HEK293T (cell line): ENCODE measurements at regions not wholly inside any gene's neighbourhood (a gene's known extent, or its start where the extent isn't known, plus 50 kb on each side); places are given as distances from the start of the nearest gene placed in this dataset.

Experiments used
- CTCF ChIA-PET: fragments of 350-600 bp; formaldehyde crosslinking; extraction: SDS; loops from one replicate; lab custom pipeline; 2021; ENCODE audit warnings: antibody characterized with exemption, inconsistent platforms; lab: Yijun Ruan, JAX
- POLR2A ChIA-PET: fragments of 350-600 bp; formaldehyde crosslinking; extraction: SDS; loops from one replicate; lab custom pipeline; 2020; ENCODE audit warnings: antibody characterized with exemption, inconsistent platforms; lab: Yijun Ruan, JAX
- DNase-seq: peaks from one replicate; pipeline ENCODE4 v3.0.0; 2012; ENCODE audit warnings: mixed read lengths; ENCODE audit errors: extremely low spot score
- ARNT ChIP-seq: fragments of 450-650 bp; IDR thresholded peaks from 2 replicates; pipeline ENCODE4 v1.6.1; 2017; ENCODE audit warnings: mild to moderate bottlenecking
- BHLHE40 ChIP-seq: fragments of 450-650 bp; IDR thresholded peaks from 2 replicates; pipeline ENCODE4 v1.6.1; 2016; ENCODE audit warnings: mild to moderate bottlenecking, moderate library complexity, borderline replicate concordance
- CTBP1 ChIP-seq: fragments of 450-650 bp; IDR thresholded peaks from 2 replicates; pipeline ENCODE4 v1.6.1; 2016; ENCODE audit warnings: borderline replicate concordance
- ELF4 ChIP-seq: fragments of 450-650 bp; IDR thresholded peaks from 2 replicates; pipeline ENCODE4 v1.6.1; 2017; ENCODE audit warnings: antibody characterized with exemption
- FOXA1 ChIP-seq: fragments of 450-650 bp; IDR thresholded peaks from 2 replicates; pipeline ENCODE4 v1.6.1; 2016; ENCODE audit warnings: mild to moderate bottlenecking
- FOXK2 ChIP-seq: fragments of 450-650 bp; IDR thresholded peaks from 2 replicates; pipeline ENCODE4 v1.6.1; 2016; ENCODE audit warnings: mild to moderate bottlenecking
- FOXM1 ChIP-seq: fragments of 450-650 bp; IDR thresholded peaks from 2 replicates; pipeline ENCODE4 v1.6.1; 2017; ENCODE audit warnings: mild to moderate bottlenecking, borderline replicate concordance
- HDGF ChIP-seq: fragments of 450-650 bp; IDR thresholded peaks from 2 replicates; pipeline ENCODE4 v1.6.1; 2017; ENCODE audit warnings: antibody characterized with exemption, borderline replicate concordance
- L3MBTL2 ChIP-seq: fragments of 450-650 bp; conservative IDR thresholded peaks from 2 replicates; pipeline ENCODE4 v1.6.1; 2016; ENCODE audit warnings: mild to moderate bottlenecking
- LEF1 ChIP-seq: fragments of 450-650 bp; IDR thresholded peaks from 2 replicates; pipeline ENCODE4 v1.6.1; 2017; ENCODE audit warnings: mild to moderate bottlenecking, borderline replicate concordance
- NFRKB ChIP-seq: fragments of 450-650 bp; IDR thresholded peaks from 2 replicates; pipeline ENCODE4 v1.6.1; 2016; ENCODE audit warnings: mild to moderate bottlenecking, moderate library complexity
- SP1 ChIP-seq: fragments of 450-650 bp; IDR thresholded peaks from 2 replicates; pipeline ENCODE4 v1.6.1; 2017
- SUZ12 ChIP-seq: fragments of 450-650 bp; IDR thresholded peaks from 2 replicates; pipeline ENCODE4 v1.6.1; 2016; ENCODE audit warnings: mild to moderate bottlenecking
- TARDBP ChIP-seq: fragments of 450-650 bp; IDR thresholded peaks from 2 replicates; pipeline ENCODE4 v1.6.1; 2016
- ZNF384 ChIP-seq: fragments of 450-650 bp; IDR thresholded peaks from 2 replicates; pipeline ENCODE4 v1.6.1; 2016
- TF ChIP-seq, protein P1 (sequence below): fragments of 450-650 bp; IDR thresholded peaks from 2 replicates; pipeline ENCODE4 v1.6.1; 2016

DNA sequence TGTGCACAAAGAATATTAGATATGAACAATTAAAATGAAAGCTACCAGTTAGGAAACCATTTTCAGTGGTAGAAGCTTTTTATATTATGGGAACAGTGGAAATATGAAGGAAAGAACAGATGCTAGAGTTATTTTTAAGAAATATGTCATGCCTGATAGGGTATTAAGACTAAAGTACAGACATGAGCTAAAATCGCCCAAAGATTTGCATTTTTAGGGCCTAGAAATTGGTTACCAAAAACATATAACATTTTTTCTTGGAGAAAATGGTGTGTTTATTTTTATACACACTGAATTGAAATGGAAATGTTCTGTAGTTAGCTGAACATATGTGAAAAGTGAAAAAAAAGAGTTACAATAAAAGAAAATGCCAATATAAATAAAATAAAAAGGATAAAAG lies 441.9 kb downstream of the TLL1 start:
- TF ChIP-seq HDGF (no peak), SP1 (no peak), FOXM1 (no peak), L3MBTL2 (no peak), ARNT (no peak)
- ChIA-PET POLR2A (no interaction called here), CTCF (interaction anchor here (1.1 kb wide), 1 partner anchor 149 kb away, joined by 4 read pairs; no protein-coding TSS in a partner anchor)
- DNase-seq: no peak

DNA sequence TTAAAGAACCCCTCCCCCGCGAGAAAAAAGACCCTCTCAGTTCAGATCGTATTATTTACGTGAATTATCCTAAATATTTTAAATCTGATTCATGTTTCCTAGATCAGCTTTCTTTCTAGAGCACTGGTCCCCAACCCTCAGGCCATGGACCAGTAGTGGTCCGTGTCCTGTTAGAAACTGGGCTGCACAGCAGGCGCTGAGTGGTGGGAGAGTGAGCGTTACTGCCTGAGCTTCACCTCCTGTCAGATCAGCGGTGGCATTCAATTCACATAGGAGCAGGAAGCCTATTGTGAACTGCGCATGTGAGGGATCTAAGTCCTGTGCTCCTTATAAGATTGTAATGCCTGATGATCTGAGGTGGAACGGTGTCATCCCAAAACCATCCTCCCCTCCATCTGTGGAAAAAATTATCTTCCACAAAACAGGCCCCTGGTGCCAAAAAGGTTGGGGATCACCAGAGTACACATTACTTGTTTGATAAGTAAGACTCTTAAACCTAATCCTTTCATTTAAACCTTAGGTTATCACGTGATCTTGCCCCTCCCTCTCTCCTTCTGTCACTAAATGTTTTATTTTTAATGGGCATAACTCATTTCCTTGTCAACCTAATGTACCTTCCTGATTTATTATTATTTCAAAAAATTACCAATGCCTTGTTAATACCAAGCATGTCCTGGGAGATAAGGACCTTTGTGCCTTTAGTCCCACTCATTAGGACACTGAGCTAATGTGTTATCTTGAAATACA lies 442.9 kb downstream of the TLL1 start:
- TF ChIP-seq, protein P1, sequence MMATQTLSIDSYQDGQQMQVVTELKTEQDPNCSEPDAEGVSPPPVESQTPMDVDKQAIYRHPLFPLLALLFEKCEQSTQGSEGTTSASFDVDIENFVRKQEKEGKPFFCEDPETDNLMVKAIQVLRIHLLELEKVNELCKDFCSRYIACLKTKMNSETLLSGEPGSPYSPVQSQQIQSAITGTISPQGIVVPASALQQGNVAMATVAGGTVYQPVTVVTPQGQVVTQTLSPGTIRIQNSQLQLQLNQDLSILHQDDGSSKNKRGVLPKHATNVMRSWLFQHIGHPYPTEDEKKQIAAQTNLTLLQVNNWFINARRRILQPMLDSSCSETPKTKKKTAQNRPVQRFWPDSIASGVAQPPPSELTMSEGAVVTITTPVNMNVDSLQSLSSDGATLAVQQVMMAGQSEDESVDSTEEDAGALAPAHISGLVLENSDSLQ: no peak
- TF ChIP-seq SUZ12: no peak
- TF ChIP-seq L3MBTL2: no peak
- no peak for TF ChIP-seq ZNF384
- no peak for TF ChIP-seq BHLHE40
- TF ChIP-seq FOXA1: no peak
- no peak for TF ChIP-seq ELF4
- no peak for TF ChIP-seq CTBP1
- TF ChIP-seq FOXK2: no peak
- TF ChIP-seq LEF1: no peak
- TF ChIP-seq TARDBP: no peak
- TF ChIP-seq FOXM1: no peak
- ChIA-PET POLR2A (no interaction called here), CTCF (interaction anchor here (1.1 kb wide), 1 partner anchor 150 kb away, joined by 4 read pairs; no protein-coding TSS in a partner anchor)
- DNase-seq: no peak

DNA sequence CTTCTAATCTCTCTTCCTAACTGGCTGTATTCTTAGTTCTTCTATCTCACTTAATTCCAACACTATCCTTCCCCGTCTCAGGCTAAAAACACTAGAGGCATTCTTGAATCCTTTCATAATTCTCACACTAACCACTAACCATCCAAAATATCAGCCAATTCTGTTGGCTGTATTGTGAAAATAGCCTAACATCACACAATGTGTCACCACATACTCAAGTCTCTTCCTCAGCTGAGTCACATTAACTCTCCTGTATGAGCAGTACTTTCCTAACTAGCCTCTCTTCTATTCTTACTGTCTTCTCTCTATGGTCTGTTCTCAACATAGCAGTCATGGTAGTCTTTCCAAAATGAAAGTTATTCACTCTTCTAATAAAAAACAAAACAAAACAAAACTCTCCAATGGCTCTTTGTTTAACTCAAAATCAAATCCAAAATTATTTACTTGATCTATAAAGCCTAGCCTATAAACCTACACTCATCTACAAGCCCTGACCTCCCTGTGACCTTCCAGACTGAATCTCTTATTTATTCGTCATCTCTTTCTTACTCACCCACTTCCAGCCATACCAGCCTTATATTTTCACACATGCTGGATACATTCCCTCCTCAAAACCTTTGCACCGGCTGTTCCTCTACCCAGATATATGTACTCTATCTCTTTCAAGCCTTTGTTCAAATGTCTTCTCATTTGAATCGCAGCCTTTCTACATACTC lies 445.9 kb downstream of the TLL1 start:
- TF ChIP-seq HDGF: no peak
- no peak for DNase-seq
- CTCF ChIA-PET: no interaction called here
- POLR2A ChIA-PET: no interaction called here

DNA sequence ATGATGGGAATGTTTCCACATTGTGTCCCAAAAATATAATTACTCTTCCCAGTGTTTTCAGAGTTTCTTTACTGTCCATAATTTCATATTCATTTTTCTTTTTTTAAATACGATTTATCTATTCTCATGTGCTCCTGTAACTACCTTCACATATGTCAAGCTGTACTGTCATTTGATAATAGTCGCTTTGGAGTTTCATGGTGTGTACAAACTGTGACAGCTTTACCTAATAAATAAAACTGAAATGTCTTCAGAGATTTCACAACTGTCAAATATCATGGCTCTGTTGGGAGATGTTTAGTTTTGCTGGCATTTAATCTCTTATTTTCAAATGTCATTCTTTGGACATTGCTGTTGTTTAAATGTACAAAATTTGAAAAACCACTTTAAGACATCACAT lies 450.2 kb downstream of the TLL1 start:
- TF ChIP-seq SUZ12 (no peak), SP1 (no peak), FOXK2 (no peak), ZNF384 (no peak)
- TF ChIP-seq, protein P1: no peak
- CTCF ChIA-PET: interaction anchor here (0.8 kb wide), 1 partner anchor 66 kb away, joined by 3 read pairs; no protein-coding TSS in a partner anchor
- POLR2A ChIA-PET: no interaction called here
- no peak for DNase-seq

- POLR2A ChIA-PET: no interaction called here
- TF ChIP-seq FOXM1 (no peak), SP1 (no peak), ELF4 (no peak), FOXA1 (no peak), BHLHE40 (no peak), CTBP1 (no peak), SUZ12 (no peak), L3MBTL2 (no peak), LEF1 (no peak), TARDBP (no peak), FOXK2 (no peak), NFRKB (no peak), ZNF384 (no peak), ARNT (no peak), HDGF (no peak)
- TF ChIP-seq, protein P1: no peak
- DNase-seq: peak; percentile 12
- CTCF ChIA-PET: interaction anchor here (1.7 kb wide), 1 partner anchor 271 kb away, joined by 5 read pairs; no protein-coding TSS in a partner anchor
Observed at GRCh38 chr4:166324321-166324720, 451.3 kb downstream of the TLL1 start.

DNA sequence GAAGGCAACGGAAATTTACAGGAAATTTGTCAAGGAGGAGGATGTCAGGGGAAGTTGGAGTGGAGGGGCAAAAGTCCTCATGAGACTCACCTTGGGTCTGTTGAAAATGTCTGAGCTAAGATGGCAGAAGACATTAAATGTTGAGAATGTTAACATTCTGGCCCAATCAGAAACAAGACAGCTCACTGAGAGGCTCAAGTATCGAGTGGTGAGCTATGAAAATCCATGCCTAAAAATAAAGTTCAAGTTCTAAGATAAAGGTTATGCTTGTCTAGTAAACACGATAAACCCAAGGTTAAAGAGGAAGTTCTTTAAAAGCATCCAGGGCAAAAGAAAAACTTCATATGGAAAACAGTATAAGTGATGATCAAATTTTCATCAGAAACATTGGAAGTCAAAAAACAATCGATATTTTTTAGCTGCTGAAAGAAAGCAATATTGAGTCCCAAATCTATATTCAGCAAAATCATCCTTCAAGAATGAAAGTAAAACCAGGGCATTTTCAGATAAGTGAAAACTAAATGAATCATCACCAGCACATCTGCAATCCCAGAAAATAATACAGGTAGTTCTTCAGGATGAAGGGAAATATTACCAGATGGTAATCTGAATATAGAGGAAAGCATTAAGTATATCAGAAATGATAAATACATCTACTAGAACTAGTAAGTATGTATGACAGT lies 462.4 kb downstream of the TLL1 start:
- no peak for TF ChIP-seq FOXK2
- no peak for TF ChIP-seq FOXA1
- TF ChIP-seq, protein P1: no peak
- TF ChIP-seq SP1: no peak
- TF ChIP-seq ELF4: no peak
- no peak for TF ChIP-seq L3MBTL2
- TF ChIP-seq HDGF: no peak
- no peak for TF ChIP-seq FOXM1
- TF ChIP-seq NFRKB: no peak
- TF ChIP-seq SUZ12: no peak
- TF ChIP-seq ARNT: no peak
- TF ChIP-seq TARDBP: no peak
- no peak for TF ChIP-seq ZNF384
- TF ChIP-seq LEF1: no peak
- TF ChIP-seq CTBP1: no peak
- DNase-seq: no peak
- ChIA-PET CTCF (interaction anchor here (0.5 to 0.6 kb wide), 2 partner anchors 116 to 171 kb away, joined by 3 to 4 read pairs; no protein-coding TSS in a partner anchor), POLR2A (no interaction called here)
